ENCODE measurements at regions not wholly inside any gene's neighbourhood (a gene's known extent, or its start where the extent isn't known, plus 50 kb on each side); places are given as distances from the start of the nearest gene placed in this dataset.

DNA sequence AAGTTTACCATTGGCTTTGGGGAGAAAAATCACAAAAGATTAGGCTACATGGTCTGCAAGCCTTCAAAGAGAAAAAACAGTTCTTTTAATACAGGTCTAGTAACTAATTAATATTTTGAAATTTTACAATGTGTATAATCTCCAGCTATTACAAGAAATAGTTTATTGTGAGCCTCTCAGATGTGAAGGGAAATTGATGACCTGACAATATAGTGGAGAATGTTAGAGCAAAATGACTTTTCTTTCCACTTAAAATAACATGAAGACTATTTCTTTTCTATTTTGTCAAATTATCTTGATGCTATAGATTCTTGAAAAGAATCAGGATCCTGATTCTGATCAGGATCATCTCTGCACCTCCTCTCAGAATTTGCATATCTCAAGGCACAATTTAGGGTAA lies 362.3 kb downstream of the PMP22 start:
- TF ChIP-seq, protein P1, sequence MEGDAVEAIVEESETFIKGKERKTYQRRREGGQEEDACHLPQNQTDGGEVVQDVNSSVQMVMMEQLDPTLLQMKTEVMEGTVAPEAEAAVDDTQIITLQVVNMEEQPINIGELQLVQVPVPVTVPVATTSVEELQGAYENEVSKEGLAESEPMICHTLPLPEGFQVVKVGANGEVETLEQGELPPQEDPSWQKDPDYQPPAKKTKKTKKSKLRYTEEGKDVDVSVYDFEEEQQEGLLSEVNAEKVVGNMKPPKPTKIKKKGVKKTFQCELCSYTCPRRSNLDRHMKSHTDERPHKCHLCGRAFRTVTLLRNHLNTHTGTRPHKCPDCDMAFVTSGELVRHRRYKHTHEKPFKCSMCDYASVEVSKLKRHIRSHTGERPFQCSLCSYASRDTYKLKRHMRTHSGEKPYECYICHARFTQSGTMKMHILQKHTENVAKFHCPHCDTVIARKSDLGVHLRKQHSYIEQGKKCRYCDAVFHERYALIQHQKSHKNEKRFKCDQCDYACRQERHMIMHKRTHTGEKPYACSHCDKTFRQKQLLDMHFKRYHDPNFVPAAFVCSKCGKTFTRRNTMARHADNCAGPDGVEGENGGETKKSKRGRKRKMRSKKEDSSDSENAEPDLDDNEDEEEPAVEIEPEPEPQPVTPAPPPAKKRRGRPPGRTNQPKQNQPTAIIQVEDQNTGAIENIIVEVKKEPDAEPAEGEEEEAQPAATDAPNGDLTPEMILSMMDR (IDR thresholded peaks at IDR 0.05) = no peak
- intact Hi-C loops (cut with micrococcal nuclease) = no loop called here
- no peaks in the 10 kb centered on the region for H3K36me3 ChIP-seq (ENCODE audit: control insufficient read depth, insufficient read depth, low read length)
- DNase-seq (no peak), ATAC-seq (no peak)
- no peaks in the 10 kb centered on the region for H3K9me3 ChIP-seq (ENCODE audit: control insufficient read depth, insufficient read depth, low read length)
- no peak overlapping the region for H3K27ac ChIP-seq (ENCODE audit: low read length)
- Mint-ChIP-seq H3K36me3 (no peaks in the 10 kb centered on the region), H3K27ac (no peak overlapping the region), H3K9me3 (peaks cover 3% of the 10 kb centered on the region in 2 donors), H3K4me3 (no peak overlapping the region), H3K4me1 (no peaks in the 10 kb centered on the region), H3K27me3 (ENCODE audit: low read depth in 2 of 2) (peaks cover 8 to 15% of the 10 kb centered on the region in 2 donors)
- H3K4me1 ChIP-seq (ENCODE audit: control insufficient read depth, insufficient read depth, low read length) = no peaks in the 10 kb centered on the region
- no peaks in the 10 kb centered on the region for H3K27me3 ChIP-seq (ENCODE audit: control insufficient read depth, insufficient read depth, low read length)
- no peak overlapping the region for H3K4me3 ChIP-seq (ENCODE audit: low read length)

DNA sequence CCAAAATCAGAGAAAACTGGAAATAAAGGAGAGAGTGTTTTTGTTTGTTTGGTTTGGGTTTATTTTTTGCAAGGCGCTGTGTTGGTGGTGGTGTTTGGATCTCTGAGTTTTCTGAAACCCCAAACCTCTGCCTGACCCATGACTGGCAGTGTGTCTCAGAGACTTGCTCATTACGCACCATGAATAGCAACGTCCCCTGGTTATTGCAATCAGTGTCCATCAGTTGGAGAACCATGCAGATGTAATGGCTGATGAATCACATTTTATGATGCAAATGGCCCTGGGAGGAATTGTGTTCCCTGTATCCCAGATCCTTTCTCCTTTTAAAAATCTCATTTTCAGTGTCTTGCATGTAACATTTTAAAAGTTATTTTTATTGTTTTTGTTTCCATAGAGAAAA lies 362.8 kb downstream of the PMP22 start:
- Mint-ChIP-seq H3K4me3 (no peak overlapping the region), H3K27ac (no peak overlapping the region), H3K4me1 (no peaks in the 10 kb centered on the region), H3K9me3 (peaks cover 3% of the 10 kb centered on the region in 2 donors), H3K36me3 (no peaks in the 10 kb centered on the region), H3K27me3 (ENCODE audit: low read depth in 2 of 2) (peaks cover 8 to 15% of the 10 kb centered on the region in 2 donors)
- no peaks in the 10 kb centered on the region for H3K9me3 ChIP-seq (ENCODE audit: control insufficient read depth, insufficient read depth, low read length)
- WGBS (ENCODE audit: insufficient coverage) = 72% methylated on average over 3 of the region's 3 CpGs
- DNase-seq (no peak), ATAC-seq (no peak)
- H3K36me3 ChIP-seq (ENCODE audit: control insufficient read depth, insufficient read depth, low read length) = no peaks in the 10 kb centered on the region
- intact Hi-C loops (cut with micrococcal nuclease) = no loop called here
- no peak overlapping the region for H3K27ac ChIP-seq (ENCODE audit: low read length)
- TF ChIP-seq, protein P1 (IDR thresholded peaks at IDR 0.05) = no peak
- no peaks in the 10 kb centered on the region for H3K27me3 ChIP-seq (ENCODE audit: control insufficient read depth, insufficient read depth, low read length)
- H3K4me1 ChIP-seq (ENCODE audit: control insufficient read depth, insufficient read depth, low read length) = no peaks in the 10 kb centered on the region
- no peak overlapping the region for H3K4me3 ChIP-seq (ENCODE audit: low read length)

DNA sequence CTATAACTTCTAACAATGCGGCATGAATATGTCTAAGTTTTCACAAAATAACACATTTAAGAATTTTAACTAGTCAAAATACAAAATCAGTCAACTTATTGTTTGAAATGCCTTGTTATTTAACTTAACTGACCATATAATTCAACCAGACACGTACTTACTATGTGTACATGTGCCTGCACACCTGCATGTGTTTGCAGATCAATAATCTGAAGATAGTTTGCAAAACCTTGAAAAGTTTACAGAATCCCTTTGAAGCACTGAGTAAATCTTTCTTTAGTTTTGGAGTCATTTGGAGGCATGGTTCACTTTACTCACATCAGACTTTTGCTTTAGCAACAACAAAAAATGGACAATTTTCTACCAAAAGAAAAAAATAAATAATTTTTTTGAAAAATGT lies 363.8 kb downstream of the PMP22 start:
- intact Hi-C loops (cut with micrococcal nuclease) = no loop called here
- Mint-ChIP-seq H3K4me3 (no peak overlapping the region), H3K4me1 (no peaks in the 10 kb centered on the region), H3K36me3 (no peaks in the 10 kb centered on the region), H3K27me3 (ENCODE audit: low read depth in 2 of 2) (peaks cover 8 to 15% of the 10 kb centered on the region in 2 donors), H3K9me3 (peaks cover 3% of the 10 kb centered on the region in 2 donors), H3K27ac (no peak overlapping the region)
- H3K4me1 ChIP-seq (ENCODE audit: control insufficient read depth, insufficient read depth, low read length) = no peaks in the 10 kb centered on the region
- ATAC-seq (no peak), DNase-seq (no peak)
- H3K9me3 ChIP-seq (ENCODE audit: control insufficient read depth, insufficient read depth, low read length) = no peaks in the 10 kb centered on the region
- H3K36me3 ChIP-seq (ENCODE audit: control insufficient read depth, insufficient read depth, low read length) = no peaks in the 10 kb centered on the region
- no peaks in the 10 kb centered on the region for H3K27me3 ChIP-seq (ENCODE audit: control insufficient read depth, insufficient read depth, low read length)
- H3K27ac ChIP-seq (ENCODE audit: low read length) = no peak overlapping the region
- TF ChIP-seq, protein P1 (IDR thresholded peaks at IDR 0.05) = no peak
- 100% methylated on average over 2 of the region's 2 CpGs for WGBS (ENCODE audit: insufficient coverage)
- no peak overlapping the region for H3K4me3 ChIP-seq (ENCODE audit: low read length)

DNA sequence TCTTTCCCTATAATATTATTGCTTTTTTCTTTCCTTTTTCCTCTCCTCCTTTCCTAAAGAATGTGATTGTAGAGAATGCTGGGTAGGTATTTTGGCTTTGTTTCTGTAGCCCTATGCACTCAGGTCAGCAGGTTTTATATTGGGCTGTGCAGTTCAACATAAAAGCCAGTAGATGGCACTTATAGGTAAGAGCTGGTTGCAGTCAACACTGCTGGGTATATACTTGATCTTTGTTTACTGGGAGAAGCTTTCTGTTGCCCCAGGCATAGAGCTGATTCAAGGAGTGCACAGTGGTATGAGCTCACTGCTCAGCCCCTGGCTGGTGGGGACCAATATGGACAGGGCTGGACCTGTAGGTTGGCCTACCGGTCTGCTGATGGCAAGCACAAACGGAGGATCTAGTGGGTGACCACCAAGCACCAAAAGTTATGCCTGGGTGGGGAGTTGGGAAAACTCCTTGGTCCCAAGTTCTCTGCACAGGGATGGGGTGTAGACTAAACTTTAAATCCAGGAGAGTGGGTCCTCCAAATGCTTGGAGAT lies 378.9 kb downstream of the PMP22 start:
- Mint-ChIP-seq H3K27ac (no peak overlapping the region), H3K4me3 (no peak overlapping the region), H3K27me3 (ENCODE audit: low read depth in 2 of 2) (peaks cover 7 to 10% of the 10 kb centered on the region in 2 donors), H3K4me1 (no peaks in the 10 kb centered on the region), H3K9me3 (peaks cover 10 to 12% of the 10 kb centered on the region in 2 donors), H3K36me3 (peaks cover 18% of the 10 kb centered on the region)
- ATAC-seq (no peak), DNase-seq (no peak)
- H3K4me1 ChIP-seq (ENCODE audit: control insufficient read depth, insufficient read depth, low read length) = no peaks in the 10 kb centered on the region
- H3K4me3 ChIP-seq (ENCODE audit: low read length) = no peak overlapping the region
- intact Hi-C loops (cut with micrococcal nuclease) = no loop called here
- no peak overlapping the region for H3K27ac ChIP-seq (ENCODE audit: low read length)
- H3K36me3 ChIP-seq (ENCODE audit: control insufficient read depth, insufficient read depth, low read length) = no peaks in the 10 kb centered on the region
- peaks cover 15% of the 10 kb centered on the region for H3K9me3 ChIP-seq (ENCODE audit: control insufficient read depth, insufficient read depth, low read length)
- 95% methylated on average over 2 of the region's 2 CpGs for WGBS (ENCODE audit: insufficient coverage)
- no peaks in the 10 kb centered on the region for H3K27me3 ChIP-seq (ENCODE audit: control insufficient read depth, insufficient read depth, low read length)
- TF ChIP-seq, protein P1 (IDR thresholded peaks at IDR 0.05) = no peak

Data from natural killer cell (primary cell).